ENCODE measurements at regions not wholly inside any gene's neighbourhood (a gene's known extent, or its start where the extent isn't known, plus 50 kb on each side); places are given as distances from the start of the nearest gene placed in this dataset.

GRCh38 chr10:117424883-117425649, 49.8 kb upstream of the PDZD8 start:
- no peak for DNase-seq (ENCODE audit: low read depth)
